ENCODE measurements at regions not wholly inside any gene's neighbourhood (a gene's known extent, or its start where the extent isn't known, plus 50 kb on each side); places are given as distances from the start of the nearest gene placed in this dataset.
"Not testable (repeated sequence)": the region's sequence is repeated elsewhere in the genome, so short reads cannot be mapped to it uniquely, and the experiment has no call there.

GRCh38 chr4:31735004-31735403 is 1014.8 kb downstream of the PCDH7 start:
- Histone ChIP-seq H3K9ac (ENCODE audit: low read length) (no peak overlapping the region), H3K27me3 (ENCODE audit: control insufficient read depth, insufficient read depth, low read length) (no peaks in the 10 kb centered on the region), H3K4me1 (ENCODE audit: control insufficient read depth, insufficient read depth, low read length) (no peaks in the 10 kb centered on the region), H3K9me3 (ENCODE audit: control insufficient read depth, insufficient read depth, low read depth, low read length) (peaks cover 3% of the 10 kb centered on the region; the same call in 1 of the 2 replicates), H3K4me3 (ENCODE audit: low read depth, low read length) (no peak overlapping the region), H3K36me3 (ENCODE audit: control insufficient read depth, insufficient read depth, low read length) (no peaks in the 10 kb centered on the region), H3K27ac (ENCODE audit: low read depth, low read length) (no peak overlapping the region)

GRCh38 chr4:31737419-31737818 is 1017.2 kb downstream of the PCDH7 start:
- Histone ChIP-seq H3K4me1 (ENCODE audit: control insufficient read depth, insufficient read depth, low read length) (no peaks in the 10 kb centered on the region), H3K9me3 (ENCODE audit: control insufficient read depth, insufficient read depth, low read depth, low read length) (peaks cover 2% of the 10 kb centered on the region; the same call in 1 of the 2 replicates), H3K27me3 (ENCODE audit: control insufficient read depth, insufficient read depth, low read length) (no peaks in the 10 kb centered on the region), H3K36me3 (ENCODE audit: control insufficient read depth, insufficient read depth, low read length) (no peaks in the 10 kb centered on the region), H3K4me3 (ENCODE audit: low read depth, low read length) (no peak overlapping the region), H3K9ac (ENCODE audit: low read length) (no peak overlapping the region), H3K27ac (ENCODE audit: low read depth, low read length) (no peak overlapping the region)

GRCh38 chr4:31741326-31741725 is 1021.2 kb downstream of the PCDH7 start:
- no peaks in the 10 kb centered on the region for H3K27me3 ChIP-seq (ENCODE audit: control insufficient read depth, insufficient read depth, low read length)
- H3K4me3 ChIP-seq (ENCODE audit: low read depth, low read length) = no peak overlapping the region
- no peaks in the 10 kb centered on the region for H3K4me1 ChIP-seq (ENCODE audit: control insufficient read depth, insufficient read depth, low read length)
- H3K9ac ChIP-seq (ENCODE audit: low read length) = no peak overlapping the region
- H3K9me3 ChIP-seq (ENCODE audit: control insufficient read depth, insufficient read depth, low read depth, low read length) = no peaks in the 10 kb centered on the region
- H3K27ac ChIP-seq (ENCODE audit: low read depth, low read length) = no peak overlapping the region
- H3K36me3 ChIP-seq (ENCODE audit: control insufficient read depth, insufficient read depth, low read length) = no peaks in the 10 kb centered on the region

- Histone ChIP-seq H3K36me3 (ENCODE audit: control insufficient read depth, insufficient read depth, low read length) (no peaks in the 10 kb centered on the region), H3K4me1 (ENCODE audit: control insufficient read depth, insufficient read depth, low read length) (no peaks in the 10 kb centered on the region), H3K9ac (ENCODE audit: low read length) (no peak overlapping the region), H3K27ac (ENCODE audit: low read depth, low read length) (no peak overlapping the region), H3K9me3 (ENCODE audit: control insufficient read depth, insufficient read depth, low read depth, low read length) (no peaks in the 10 kb centered on the region), H3K4me3 (ENCODE audit: low read depth, low read length) (no peak overlapping the region), H3K27me3 (ENCODE audit: control insufficient read depth, insufficient read depth, low read length) (no peaks in the 10 kb centered on the region)
Observed at GRCh38 chr4:31748382-31748781, 1028.2 kb downstream of the PCDH7 start.

GRCh38 chr4:31750581-31750980 is 1030.4 kb downstream of the PCDH7 start:
- H3K27me3 ChIP-seq (ENCODE audit: control insufficient read depth, insufficient read depth, low read length); H3K27ac ChIP-seq (ENCODE audit: low read depth, low read length); H3K36me3 ChIP-seq (ENCODE audit: control insufficient read depth, insufficient read depth, low read length); H3K4me3 ChIP-seq (ENCODE audit: low read depth, low read length); H3K4me1 ChIP-seq (ENCODE audit: control insufficient read depth, insufficient read depth, low read length); H3K9me3 ChIP-seq (ENCODE audit: control insufficient read depth, insufficient read depth, low read depth, low read length); H3K9ac ChIP-seq (ENCODE audit: low read length): not testable (repeated sequence)

- no peaks in the 10 kb centered on the region for H3K27me3 ChIP-seq (ENCODE audit: control insufficient read depth, insufficient read depth, low read length)
- H3K4me3 ChIP-seq (ENCODE audit: low read depth, low read length) = no peak overlapping the region
- no peak overlapping the region for H3K27ac ChIP-seq (ENCODE audit: low read depth, low read length)
- no peaks in the 10 kb centered on the region for H3K4me1 ChIP-seq (ENCODE audit: control insufficient read depth, insufficient read depth, low read length)
- no peaks in the 10 kb centered on the region for H3K36me3 ChIP-seq (ENCODE audit: control insufficient read depth, insufficient read depth, low read length)
- H3K9ac ChIP-seq (ENCODE audit: low read length) = no peak overlapping the region
- no peaks in the 10 kb centered on the region for H3K9me3 ChIP-seq (ENCODE audit: control insufficient read depth, insufficient read depth, low read depth, low read length)
Observed at GRCh38 chr4:31755751-31756150, 1035.6 kb downstream of the PCDH7 start.

- H3K9ac ChIP-seq (ENCODE audit: low read length) = no peak overlapping the region
- H3K4me3 ChIP-seq (ENCODE audit: low read depth, low read length) = no peak overlapping the region
- no peaks in the 10 kb centered on the region; the same call in 1 of the 2 replicates for H3K4me1 ChIP-seq (ENCODE audit: control insufficient read depth, insufficient read depth, low read length)
- no peaks in the 10 kb centered on the region for H3K36me3 ChIP-seq (ENCODE audit: control insufficient read depth, insufficient read depth, low read length)
- no peaks in the 10 kb centered on the region for H3K27me3 ChIP-seq (ENCODE audit: control insufficient read depth, insufficient read depth, low read length)
- H3K27ac ChIP-seq (ENCODE audit: low read depth, low read length) = no peak overlapping the region
- H3K9me3 ChIP-seq (ENCODE audit: control insufficient read depth, insufficient read depth, low read depth, low read length) = no peaks in the 10 kb centered on the region
Observed at GRCh38 chr4:31768756-31769155, 1048.6 kb downstream of the PCDH7 start.

- H3K9ac ChIP-seq (ENCODE audit: low read length) = no peak overlapping the region
- H3K4me3 ChIP-seq (ENCODE audit: low read depth, low read length) = no peak overlapping the region
- no peak overlapping the region for H3K27ac ChIP-seq (ENCODE audit: low read depth, low read length)
- no peaks in the 10 kb centered on the region for H3K36me3 ChIP-seq (ENCODE audit: control insufficient read depth, insufficient read depth, low read length)
- H3K9me3 ChIP-seq (ENCODE audit: control insufficient read depth, insufficient read depth, low read depth, low read length) = no peaks in the 10 kb centered on the region
- no peaks in the 10 kb centered on the region for H3K4me1 ChIP-seq (ENCODE audit: control insufficient read depth, insufficient read depth, low read length)
- H3K27me3 ChIP-seq (ENCODE audit: control insufficient read depth, insufficient read depth, low read length) = no peaks in the 10 kb centered on the region; the same call in 1 of the 2 replicates
Observed at GRCh38 chr4:31783311-31783710, 1063.1 kb downstream of the PCDH7 start.

GRCh38 chr4:31784558-31784957 is 1064.4 kb downstream of the PCDH7 start:
- Histone ChIP-seq H3K27ac (ENCODE audit: low read depth, low read length) (no peak overlapping the region), H3K9ac (ENCODE audit: low read length) (no peak overlapping the region), H3K4me1 (ENCODE audit: control insufficient read depth, insufficient read depth, low read length) (0 out of 2 replicates have a peak, but pooled peaks cover 3% of the 10 kb centered on the region), H3K27me3 (ENCODE audit: control insufficient read depth, insufficient read depth, low read length) (no peaks in the 10 kb centered on the region; the same call in 1 of the 2 replicates), H3K4me3 (ENCODE audit: low read depth, low read length) (no peak overlapping the region), H3K36me3 (ENCODE audit: control insufficient read depth, insufficient read depth, low read length) (no peaks in the 10 kb centered on the region), H3K9me3 (ENCODE audit: control insufficient read depth, insufficient read depth, low read depth, low read length) (no peaks in the 10 kb centered on the region)

- no peak overlapping the region for H3K9ac ChIP-seq (ENCODE audit: low read length)
- no peaks in the 10 kb centered on the region for H3K36me3 ChIP-seq (ENCODE audit: control insufficient read depth, insufficient read depth, low read length)
- 0 out of 2 replicates have a peak, but pooled peaks cover 3% of the 10 kb centered on the region for H3K4me1 ChIP-seq (ENCODE audit: control insufficient read depth, insufficient read depth, low read length)
- H3K27me3 ChIP-seq (ENCODE audit: control insufficient read depth, insufficient read depth, low read length) = no peaks in the 10 kb centered on the region; the same call in 1 of the 2 replicates
- H3K4me3 ChIP-seq (ENCODE audit: low read depth, low read length) = no peak overlapping the region
- no peak overlapping the region for H3K27ac ChIP-seq (ENCODE audit: low read depth, low read length)
- no peaks in the 10 kb centered on the region for H3K9me3 ChIP-seq (ENCODE audit: control insufficient read depth, insufficient read depth, low read depth, low read length)
Observed at GRCh38 chr4:31787701-31788100, 1067.5 kb downstream of the PCDH7 start.

GRCh38 chr4:31788676-31789075 is 1068.5 kb downstream of the PCDH7 start:
- Histone ChIP-seq H3K4me3 (ENCODE audit: low read depth, low read length) (no peak overlapping the region), H3K27me3 (ENCODE audit: control insufficient read depth, insufficient read depth, low read length) (no peaks in the 10 kb centered on the region; the same call in 1 of the 2 replicates), H3K27ac (ENCODE audit: low read depth, low read length) (no peak overlapping the region), H3K9ac (ENCODE audit: low read length) (no peak overlapping the region), H3K36me3 (ENCODE audit: control insufficient read depth, insufficient read depth, low read length) (no peaks in the 10 kb centered on the region), H3K9me3 (ENCODE audit: control insufficient read depth, insufficient read depth, low read depth, low read length) (no peaks in the 10 kb centered on the region), H3K4me1 (ENCODE audit: control insufficient read depth, insufficient read depth, low read length) (0 out of 2 replicates have a peak, but pooled peaks cover 3% of the 10 kb centered on the region)

- H3K9me3 ChIP-seq (ENCODE audit: control insufficient read depth, insufficient read depth, low read depth, low read length) = no peaks in the 10 kb centered on the region
- H3K4me3 ChIP-seq (ENCODE audit: low read depth, low read length) = no peak overlapping the region
- H3K27ac ChIP-seq (ENCODE audit: low read depth, low read length) = no peak overlapping the region
- H3K36me3 ChIP-seq (ENCODE audit: control insufficient read depth, insufficient read depth, low read length) = no peaks in the 10 kb centered on the region
- H3K27me3 ChIP-seq (ENCODE audit: control insufficient read depth, insufficient read depth, low read length) = no peaks in the 10 kb centered on the region; the same call in 1 of the 2 replicates
- no peak overlapping the region for H3K9ac ChIP-seq (ENCODE audit: low read length)
- 0 out of 2 replicates have a peak, but pooled peaks cover 3% of the 10 kb centered on the region for H3K4me1 ChIP-seq (ENCODE audit: control insufficient read depth, insufficient read depth, low read length)
Observed at GRCh38 chr4:31791666-31792065, 1071.5 kb downstream of the PCDH7 start.
